NCI-H774 (cell line): ENCODE measurements at regions not wholly inside any gene's neighbourhood (a gene's known extent, or its start where the extent isn't known, plus 50 kb on each side); places are given as distances from the start of the nearest gene placed in this dataset.

Source experiments
- DNase-seq: peaks from one replicate; lab custom pipeline; 2025; lab: John Stamatoyannopoulos, UW

DNA sequence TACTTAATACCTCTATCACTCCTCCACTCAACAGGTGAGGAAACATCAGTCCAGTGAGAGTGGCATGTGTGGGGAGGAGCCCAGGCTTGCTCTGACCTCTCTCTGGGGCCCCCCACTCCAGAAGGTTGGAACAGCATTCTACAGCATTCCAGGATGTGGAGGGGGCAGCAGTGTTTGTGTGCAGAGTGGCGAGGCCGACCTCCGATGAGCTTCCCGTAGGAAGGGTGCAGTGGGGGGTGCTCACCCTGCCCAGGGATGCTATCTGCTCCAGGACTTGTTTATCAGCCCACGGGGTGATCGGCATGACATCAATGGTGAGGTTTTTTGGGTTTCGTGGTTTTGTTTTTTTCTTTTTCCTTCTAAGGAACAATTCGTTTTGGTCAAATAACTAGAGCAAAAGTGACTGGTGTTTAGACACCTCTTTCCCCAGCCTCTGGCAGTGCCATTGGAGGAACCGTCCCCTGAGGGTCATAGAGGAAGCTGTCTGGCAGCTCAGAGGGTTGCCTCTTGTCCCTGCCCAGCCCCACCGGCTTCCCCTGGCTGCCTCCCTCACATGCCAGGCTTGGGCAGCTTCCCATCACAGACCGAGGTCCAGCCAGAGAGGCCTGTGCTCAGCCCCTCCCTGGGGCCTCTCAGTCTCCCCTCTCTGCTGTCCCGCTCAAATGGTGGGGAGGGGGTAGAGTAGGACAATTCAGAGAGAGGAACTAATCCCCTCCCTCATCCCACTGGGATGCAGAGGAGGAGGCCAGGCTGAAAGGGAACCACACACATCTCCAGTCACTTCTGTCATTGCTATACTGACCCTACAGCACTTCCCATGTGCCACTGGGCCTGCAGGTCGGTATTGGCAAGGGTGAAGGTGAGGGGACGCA lies 96.5 kb downstream of the ZFP36L2 start:
- DNase-seq = no peak

DNA sequence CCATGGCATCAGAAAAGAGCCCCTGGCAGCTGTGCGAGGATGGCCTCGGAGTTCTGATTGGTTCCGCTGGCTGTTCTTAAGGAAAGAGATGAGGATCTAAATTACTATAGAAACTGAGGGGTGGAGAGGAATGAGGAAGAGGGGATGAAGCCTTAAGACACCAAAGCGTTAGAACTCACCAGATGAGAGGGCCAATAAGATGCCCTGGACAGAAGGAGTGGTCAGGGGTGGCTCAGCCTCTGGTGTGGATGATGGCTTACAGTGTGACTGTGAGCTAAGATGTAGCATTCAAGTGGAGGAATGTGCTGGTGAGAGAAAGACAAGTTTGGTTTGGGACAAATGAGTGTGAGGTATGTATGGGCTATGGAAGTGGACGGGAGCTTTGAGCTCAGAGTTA lies 97.8 kb downstream of the ZFP36L2 start:
- DNase-seq = no peak

DNA sequence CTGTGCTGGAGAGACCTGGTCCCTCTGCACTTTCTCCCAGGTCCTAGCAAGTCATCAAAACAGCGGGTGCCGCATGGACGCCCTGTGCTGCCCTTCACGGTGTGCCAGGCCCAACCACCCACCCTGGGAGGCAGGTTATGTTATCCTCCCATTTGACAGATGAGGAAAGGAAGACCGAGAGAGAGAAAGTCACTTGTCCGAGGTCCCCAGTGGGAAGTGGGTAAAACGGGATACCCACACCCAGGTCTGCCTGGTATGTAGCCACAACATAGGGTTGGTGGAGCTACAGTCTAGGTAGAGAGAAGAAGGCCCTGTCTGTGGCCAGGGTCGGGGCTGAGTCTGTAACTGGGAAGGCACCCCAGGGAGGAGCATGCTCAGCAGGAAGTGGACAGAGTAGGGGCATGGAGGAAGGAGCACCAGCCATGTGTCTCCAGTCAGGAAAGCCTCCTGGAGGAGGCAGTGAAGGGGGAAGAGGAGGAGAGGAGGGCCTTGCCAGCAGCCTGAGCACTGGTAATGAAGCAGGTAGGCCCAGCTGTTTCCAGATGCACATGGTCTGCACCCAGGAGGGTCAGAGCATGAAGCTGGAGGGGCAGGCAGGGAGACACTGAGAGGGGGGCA lies 98.4 kb downstream of the ZFP36L2 start:
- no peak for DNase-seq

DNA sequence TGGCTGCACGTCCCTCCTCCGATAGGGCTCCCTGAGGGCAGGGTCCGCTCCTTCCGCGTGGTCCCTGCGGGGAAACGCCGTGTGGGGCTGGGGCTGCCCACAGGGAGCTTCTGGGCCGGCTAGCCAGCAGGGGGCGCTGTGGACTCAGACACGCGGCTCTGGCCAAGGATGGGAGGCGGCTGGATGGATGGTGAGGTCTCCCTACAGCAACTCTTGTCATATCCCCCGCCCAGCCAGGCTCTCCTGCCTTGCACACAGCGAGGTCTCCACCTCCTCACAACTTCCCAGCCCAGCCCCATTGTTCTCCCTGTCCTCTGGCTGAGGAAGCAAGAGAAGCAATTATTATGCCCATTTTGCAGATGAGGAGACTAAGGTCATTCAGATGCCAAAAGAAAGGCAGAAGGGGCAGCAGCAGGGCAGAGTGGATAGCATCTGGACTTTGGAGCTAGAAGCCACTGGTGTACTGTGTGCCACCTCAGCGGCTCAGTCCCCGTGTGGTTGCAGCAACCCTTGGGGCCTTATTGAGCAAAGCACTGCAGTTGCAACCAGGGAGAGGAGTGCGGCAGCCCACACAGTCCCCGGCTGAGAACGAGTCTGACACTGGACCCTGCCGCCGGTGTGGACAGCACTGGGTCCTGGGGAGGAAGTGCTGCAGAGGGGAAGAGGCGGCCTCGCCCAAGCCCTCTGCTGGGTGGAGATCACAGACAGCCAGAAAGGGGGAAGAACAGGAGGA lies 99.0 kb downstream of the ZFP36L2 start:
- DNase-seq = no peak

DNA sequence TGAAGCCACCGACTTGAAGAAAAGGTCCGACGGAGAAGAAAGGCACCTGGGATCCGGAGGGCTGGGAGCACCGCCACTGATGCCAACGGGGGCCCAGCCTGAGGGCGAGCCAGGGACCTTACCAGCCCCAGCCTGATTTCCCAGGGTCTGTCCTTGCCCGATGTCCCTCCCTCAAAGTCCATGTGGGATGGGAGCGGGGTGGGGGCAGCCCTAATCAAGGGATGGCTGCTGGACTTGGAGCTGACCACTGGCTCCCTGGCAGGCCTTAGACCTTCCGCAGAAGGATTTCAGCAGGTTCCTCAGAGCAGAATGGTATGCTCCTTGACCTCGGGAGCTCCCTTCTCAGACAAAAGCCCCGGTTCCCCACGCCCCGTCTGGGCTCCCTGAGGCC lies 99.6 kb downstream of the ZFP36L2 start:
- DNase-seq = no peak

DNA sequence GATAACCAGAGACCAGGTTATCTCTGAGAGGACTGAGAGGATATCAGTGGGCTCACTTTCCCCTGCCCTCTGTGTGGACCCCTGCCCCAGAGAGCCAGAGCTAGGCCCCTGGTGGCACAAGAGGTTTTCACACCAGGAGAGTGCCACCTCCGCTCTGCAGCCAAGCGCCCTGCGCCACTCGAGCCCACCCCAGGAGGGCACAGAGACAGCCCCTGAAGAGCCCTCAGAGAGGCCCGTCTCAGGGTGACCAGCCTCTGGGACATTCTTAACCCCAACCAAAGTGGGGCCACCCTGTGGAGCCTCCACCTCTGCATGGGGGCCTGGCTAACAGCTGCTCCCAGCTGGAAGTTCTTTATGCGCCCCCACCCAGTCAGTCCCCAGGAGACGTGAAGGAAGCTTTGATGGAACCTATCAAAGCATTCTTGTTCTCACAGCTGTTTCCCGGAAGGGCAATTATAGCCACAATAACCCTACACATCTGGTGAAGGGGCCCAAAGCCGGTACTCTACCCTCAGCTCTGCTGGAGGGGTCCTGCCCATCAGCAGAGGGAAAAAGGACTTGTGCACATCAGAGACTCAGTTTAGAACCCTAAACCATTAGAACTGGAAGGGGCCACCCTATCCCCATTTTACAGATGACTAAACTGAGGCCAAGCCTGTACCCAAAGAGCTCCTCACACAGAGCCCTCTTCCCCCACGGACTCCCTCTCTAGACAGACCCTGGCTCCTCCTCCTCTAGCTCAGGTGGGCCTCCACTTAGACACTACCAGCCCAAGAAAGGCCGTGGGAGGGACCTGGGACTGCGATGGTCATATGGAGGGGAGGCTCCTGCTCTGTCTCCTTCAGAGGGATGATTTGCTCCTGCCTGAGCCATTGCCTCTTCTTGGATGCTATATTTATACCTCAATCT lies 101.1 kb downstream of the ZFP36L2 start:
- no peak for DNase-seq

DNA sequence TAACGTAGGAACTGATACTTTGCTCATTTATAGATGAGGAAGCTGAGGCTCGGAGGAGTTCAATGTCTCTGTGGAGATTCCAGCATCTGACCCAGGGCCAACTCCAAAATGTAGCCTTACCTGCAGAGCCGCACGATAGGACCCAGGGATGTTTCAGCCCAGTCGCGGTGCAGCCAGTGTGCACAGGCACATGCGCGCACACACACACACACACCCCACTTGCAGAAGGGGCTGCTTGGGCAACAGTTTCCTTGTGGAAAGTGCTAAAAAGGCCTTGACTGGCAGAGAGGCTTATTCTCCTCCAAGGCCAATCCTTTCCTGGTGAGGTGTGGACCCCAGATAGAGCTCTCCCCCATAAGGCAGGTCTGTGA lies 101.7 kb downstream of the ZFP36L2 start:
- DNase-seq = no peak

DNA sequence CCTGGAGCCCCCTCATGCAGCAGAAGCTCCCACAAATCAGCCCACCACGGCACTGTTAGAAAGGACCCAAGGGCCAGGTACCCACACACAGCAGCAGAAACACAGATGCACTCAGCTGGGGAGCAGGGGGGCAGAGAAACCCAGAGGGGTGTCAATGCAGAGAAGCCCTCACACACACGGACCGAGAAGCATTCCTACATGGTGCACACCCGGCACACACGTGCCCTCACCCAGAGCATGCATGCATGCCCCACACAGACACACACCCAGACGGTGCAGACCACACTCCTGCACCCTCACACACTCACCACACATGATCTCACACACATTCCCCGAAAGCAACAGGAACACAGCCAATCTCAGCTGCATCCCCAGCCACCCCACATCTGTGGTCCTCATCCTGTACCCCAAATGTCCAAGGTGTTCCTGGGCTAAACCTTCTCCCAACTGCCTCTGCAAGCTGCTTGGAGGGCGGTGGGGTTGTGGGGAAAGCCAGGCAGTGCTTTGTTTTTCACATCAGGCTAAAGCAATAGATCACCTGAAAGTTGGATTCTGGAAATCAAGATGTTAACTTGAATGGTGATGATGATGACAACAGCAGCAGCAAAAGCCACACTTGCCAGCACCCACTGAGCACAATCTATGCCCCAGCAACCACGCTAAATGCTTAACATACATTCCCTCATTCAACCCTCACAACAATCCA lies 102.3 kb downstream of the ZFP36L2 start:
- DNase-seq = no peak

DNA sequence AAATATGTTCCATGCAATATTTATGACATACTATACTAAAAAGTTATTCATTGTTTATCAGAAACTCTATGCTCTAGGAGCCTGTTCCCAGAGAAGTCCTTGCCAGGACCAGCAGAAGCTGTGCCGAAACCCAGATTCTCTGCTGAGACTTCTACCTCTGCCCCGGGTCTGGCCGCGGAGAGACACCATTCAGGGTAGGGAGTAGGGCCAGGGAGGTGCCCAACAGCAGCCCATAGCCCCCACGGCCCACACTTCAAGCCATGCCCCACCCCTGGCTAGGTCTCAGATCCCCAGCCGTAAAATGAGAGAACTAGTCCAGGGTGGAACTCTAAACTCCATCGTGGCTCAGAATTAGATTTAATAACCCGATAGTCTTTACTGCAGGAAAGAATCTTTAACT lies 102.9 kb downstream of the ZFP36L2 start:
- no peak for DNase-seq

DNA sequence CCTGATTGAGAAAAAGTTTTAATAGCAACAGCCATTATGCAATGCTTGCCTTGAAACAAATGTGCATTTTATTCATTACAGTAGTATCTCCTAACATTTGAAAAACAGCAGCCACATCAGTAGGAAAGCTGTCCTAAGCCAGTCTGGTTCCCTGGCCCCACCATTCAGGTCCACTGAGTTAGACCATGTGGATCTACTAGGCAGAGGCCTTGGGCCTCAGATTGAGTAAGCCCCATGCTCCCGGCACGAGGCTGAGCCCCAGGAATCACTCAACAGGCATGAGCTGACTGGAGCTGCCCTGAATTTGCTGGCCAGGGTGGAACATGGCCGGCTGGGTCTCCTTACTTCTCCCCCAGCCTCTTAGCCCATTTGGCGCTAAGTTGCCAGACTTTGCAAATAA lies 103.4 kb downstream of the ZFP36L2 start:
- DNase-seq = no peak

DNA sequence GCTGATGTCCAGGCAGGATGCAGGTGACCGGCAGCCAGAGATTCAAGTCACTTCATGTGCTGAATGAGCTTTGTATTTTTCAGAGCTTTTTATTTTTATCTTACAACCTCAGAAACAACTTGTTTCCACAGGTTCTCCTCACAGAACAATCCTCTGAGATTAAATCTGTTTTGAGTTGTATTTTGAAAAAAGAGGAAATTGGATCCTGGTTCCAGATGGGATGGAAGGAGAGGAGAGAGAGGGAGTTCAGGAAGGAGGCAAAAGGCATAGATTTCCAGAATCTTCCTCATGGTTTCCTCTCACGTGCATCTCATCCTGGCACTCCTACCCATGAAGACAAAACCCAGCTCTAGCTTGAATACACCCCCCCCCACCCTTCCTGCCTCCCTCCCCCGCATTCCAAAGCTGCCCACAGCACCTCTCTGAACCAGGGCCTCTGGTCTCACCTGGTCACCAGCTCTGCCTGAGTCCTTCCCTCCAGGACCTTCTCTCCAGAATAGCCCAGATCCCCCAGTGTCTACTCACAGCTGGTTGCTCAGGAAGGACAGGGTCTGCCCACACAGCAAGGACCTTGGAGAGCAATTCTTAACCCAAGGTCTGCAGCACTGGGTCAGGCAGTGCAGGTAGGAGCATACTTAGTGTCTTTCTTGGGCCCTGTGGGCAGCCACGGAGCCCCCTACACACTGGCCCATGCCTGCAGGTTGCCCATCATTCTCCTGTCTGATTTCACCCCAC lies 104.7 kb downstream of the ZFP36L2 start:
- no peak for DNase-seq

DNA sequence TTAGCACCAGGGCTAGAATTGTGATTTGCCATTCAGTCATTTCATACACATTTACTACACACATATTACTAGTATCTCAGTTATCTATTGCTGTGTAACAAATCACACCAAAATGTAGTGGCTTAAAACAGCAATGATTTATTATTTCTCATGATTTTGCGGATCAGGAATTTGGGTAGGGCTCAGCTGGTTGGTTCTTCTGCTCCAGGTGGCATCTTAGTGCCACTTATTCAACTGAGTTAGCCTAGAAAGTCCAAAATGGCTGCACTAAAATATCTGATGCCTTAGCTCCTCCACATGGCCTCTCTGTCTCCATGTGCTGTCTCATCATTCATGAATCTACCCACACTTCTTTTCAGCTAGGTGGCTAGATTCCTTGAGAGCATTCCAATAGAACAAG lies 107.1 kb downstream of the ZFP36L2 start:
- DNase-seq = no peak

DNA sequence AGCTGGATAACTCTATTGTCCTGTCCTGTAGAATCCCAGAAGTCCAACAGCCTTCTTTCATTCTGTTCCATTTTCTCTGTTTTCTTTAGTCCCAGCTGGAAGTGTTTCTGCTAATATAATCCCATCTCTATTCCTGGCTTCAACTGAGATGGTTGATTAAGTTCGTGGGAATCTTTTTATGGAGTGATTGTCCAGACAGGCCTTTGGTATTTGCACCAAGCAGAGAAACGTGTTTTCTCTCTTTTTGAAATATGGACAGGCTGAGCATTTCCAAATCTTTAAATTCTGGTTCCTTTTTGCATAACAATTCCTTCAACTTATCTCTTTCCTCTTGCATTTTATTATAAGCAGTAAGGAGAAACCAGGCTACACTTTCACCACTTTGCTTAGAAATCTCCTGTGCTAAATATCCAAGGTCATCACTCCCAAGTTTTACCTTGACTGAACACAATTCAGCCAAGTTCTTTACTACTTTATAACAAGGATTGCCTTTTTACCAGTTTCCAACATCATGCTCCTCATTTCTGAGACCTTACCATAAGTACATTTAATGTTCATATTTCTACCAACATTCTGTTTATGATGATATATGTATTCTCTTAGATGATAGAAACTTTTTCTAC lies 108.8 kb downstream of the ZFP36L2 start:
- DNase-seq = no peak

DNA sequence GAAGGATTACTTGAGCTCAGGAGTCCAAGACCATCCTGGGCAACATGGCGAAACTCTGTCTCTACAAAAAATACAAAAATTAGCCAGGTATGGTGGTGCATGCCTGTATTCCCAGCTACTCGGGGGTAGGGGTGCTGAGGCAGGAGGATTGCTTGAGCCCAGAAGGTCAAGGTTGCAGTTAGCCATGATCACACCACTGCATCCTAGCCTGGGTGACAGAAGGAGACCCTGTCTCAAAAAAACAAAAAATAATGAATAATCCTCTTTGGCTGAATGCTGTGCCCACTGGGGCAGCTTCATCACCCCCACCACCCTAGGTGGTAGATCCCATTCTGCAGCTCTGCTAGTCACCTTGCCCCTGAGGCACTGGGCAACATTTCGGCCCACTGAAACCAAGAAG lies 109.4 kb downstream of the ZFP36L2 start:
- no peak for DNase-seq

DNA sequence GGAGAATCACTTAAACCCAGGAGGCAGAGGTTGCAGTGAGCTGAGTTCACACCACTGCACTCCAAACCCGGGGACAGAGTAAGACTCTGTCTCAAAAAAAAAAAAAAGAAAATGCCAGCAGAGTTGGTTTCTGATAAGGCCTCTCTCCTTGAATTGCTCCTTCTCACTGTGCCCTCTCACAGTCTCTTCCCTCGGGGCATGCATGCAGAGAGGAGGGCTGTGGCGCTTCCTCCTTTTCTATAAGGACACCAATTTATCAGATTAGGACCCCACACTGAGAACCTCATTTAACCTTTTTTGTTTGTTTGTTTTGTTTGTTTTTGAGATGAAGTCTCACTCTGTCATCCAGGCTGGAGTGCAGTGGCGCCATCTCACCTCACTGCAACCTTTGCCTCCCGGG lies 110.5 kb downstream of the ZFP36L2 start:
- no peak for DNase-seq

DNA sequence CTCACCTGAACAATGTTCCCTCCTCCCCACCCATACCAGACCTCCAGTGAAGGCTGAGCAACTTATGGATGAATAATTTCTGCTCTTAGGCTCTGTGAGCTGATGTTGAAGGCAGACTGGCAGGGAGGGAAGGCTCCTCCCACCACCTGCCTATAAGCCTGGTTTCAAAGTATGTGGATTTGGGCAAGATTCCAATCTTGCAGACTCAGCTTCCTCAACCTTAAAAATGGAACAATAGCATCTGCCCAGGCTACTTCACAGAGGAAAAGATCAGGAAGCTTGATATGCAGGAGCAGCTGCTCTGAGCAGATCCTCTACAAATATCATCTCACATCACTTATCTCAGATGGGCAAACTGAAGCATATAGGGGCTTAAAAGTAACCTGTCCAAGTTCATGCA lies 112.2 kb downstream of the ZFP36L2 start:
- DNase-seq = no peak

DNA sequence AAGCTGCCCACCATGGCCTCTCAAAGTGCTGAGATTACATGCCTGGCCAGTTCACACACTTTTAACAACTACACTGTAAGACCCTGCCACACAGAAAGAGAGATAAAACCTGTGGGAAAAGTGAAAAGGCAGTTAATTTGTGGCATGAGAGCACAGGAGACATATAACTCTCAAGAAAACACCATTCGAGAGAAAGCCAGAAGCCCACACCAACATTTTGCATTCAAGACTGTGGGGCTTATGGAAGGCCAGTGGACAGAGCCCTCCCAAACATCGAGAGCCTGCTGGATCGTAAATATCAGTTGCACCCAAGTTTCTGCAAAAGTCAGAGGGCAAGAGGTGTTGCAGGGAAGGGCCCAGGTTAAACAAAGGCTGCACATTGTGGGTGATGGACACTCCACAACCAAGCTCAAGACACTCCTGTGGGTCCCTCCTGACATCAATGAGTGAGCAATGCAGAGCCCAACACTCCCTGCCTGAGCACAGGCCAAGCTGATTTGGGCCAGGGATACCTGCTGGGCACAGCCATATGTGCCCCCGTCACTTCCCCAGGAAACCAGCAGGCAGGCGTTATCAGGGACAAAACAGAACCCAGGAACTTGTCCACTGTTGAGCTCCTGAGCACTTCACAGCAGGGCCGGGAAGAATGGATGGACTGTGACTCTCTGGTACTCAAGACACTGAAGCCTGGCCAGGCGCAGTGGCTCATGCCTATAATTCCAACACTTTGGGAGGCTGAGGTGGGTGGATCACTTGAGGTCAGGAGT lies 114.4 kb downstream of the ZFP36L2 start:
- no peak for DNase-seq

DNA sequence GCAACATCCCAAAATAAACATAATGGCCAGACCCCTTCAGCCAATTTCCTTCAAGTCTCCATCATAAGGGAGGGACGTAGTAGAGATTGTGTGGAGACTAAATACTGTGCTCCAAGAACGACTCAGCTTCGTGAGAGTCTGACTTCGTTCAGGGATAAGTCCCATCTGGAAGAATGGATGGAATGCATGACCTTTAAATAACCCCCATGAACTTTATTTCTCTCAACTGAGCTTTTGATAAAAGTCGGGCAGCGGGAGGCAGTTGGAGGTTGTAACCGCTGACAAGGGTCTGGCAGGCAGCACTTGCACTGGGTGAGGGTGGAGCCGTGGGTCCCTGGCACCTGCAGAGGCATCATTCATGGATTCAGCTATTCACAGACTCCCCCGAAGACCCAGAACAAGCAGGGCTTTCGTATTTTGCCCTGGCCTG lies 115.9 kb downstream of the ZFP36L2 start:
- DNase-seq = no peak

DNA sequence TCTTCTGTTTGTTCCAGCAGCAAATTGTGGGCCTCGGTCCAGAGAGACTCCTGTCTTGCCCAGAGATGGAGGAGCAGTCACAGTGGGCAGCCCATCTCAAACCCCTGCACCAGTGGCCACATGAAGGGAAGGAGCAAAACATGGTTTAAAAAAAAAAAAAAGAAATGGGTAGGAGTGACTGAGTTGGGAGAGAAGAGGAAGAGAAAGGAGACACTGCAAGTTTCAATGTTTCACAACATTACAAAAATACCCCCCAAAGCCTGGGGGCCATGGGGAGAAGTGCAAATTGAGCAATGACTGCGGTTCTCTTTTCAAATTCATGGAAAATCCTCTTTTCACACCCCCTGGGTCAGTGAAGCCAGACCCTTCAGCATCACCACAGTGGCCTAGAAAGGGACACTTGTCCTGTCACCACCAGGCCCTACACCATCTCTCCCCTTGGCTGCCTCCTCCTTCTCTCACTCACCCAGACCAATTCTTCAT lies 117.1 kb downstream of the ZFP36L2 start:
- DNase-seq = no peak
